Tibial nerve (tissue), 4 donors: ENCODE measurements at regions not wholly inside any gene's neighbourhood (a gene's known extent, or its start where the extent isn't known, plus 50 kb on each side); places are given as distances from the start of the nearest gene placed in this dataset.

Source experiments
- CTCF ChIP-seq, 5 experiments: fragments of 200-600 bp in 3 of 5; fragments of 450-650 bp in 2 of 5; sonication (generic) in 3 of 5; IDR thresholded peaks; one replicate each; pipeline ENCODE4 v1.5.1; 2016 to 2019; ENCODE audit warnings: antibody characterized with exemption in 5 of 5, mild to moderate bottlenecking in 3 of 5, moderate library complexity in 2 of 5
- EP300 ChIP-seq, 2 donors: sonication (generic); formaldehyde crosslinking; IDR thresholded peaks; one replicate each; pipeline ENCODE4 v1.6.1; 2017; ENCODE audit warnings: antibody characterized with exemption in 2 of 2, mild to moderate bottlenecking in 1 of 2
- POLR2A ChIP-seq, 2 donors: fragments of 450-650 bp; IDR thresholded peaks; one replicate each; pipeline ENCODE4 v1.6.1; 2017; ENCODE audit warnings: antibody characterized with exemption in 2 of 2, mild to moderate bottlenecking in 2 of 2, moderate library complexity in 2 of 2

- TF ChIP-seq POLR2A (IDR thresholded peaks at IDR 0.05) (no peak), CTCF (IDR thresholded peaks at IDR 0.05) (no peak), EP300 (IDR thresholded peaks at IDR 0.05) (no peak)
Observed at GRCh38 chr7:115299397-115300037, 377.6 kb downstream of the MDFIC start.
